Uterus (tissue), 3 donors: ENCODE measurements at regions not wholly inside any gene's neighbourhood (a gene's known extent, or its start where the extent isn't known, plus 50 kb on each side); places are given as distances from the start of the nearest gene placed in this dataset.

Experiments used
- DNase-seq, 2 donors: peaks; one replicate each; pipeline ENCODE4 v3.0.0-alpha.2; 2019 to 2020
- H3K27ac ChIP-seq, 2 donors: fragments of 200-600 bp; sonication (generic); 1 replicate in 1 of 2; 2 replicates in 1 of 2; pipeline ENCODE4 v1.5.1; 2016 to 2018
- H3K27me3 ChIP-seq, 2 donors: fragments of 200-600 bp; sonication (generic); one replicate each; pipeline ENCODE4 v1.5.1; 2018 to 2019; ENCODE audit warnings: control low read depth in 1 of 2
- H3K36me3 ChIP-seq, 2 donors: fragments of 200-600 bp; sonication (generic); one replicate each; pipeline ENCODE4 v1.5.1; 2019; ENCODE audit warnings: control low read depth in 1 of 2
- H3K4me1 ChIP-seq, 2 donors: fragments of 200-600 bp; sonication (generic); one replicate each; pipeline ENCODE4 v1.5.1; 2018 to 2019; ENCODE audit warnings: control low read depth in 1 of 2
- H3K4me3 ChIP-seq, 2 donors: fragments of 200-600 bp; sonication (generic); 1 replicate in 1 of 2; 2 replicates in 1 of 2; pipeline ENCODE4 v1.5.1; 2018 to 2019; ENCODE audit warnings: mild to moderate bottlenecking in 1 of 2
- H3K9me3 ChIP-seq, 2 donors: fragments of 200-600 bp; sonication (generic); one replicate each; pipeline ENCODE4 v1.5.1; 2019; ENCODE audit warnings: control low read depth in 1 of 2
- POLR2A ChIP-seq, 2 donors: fragments of 450-650 bp; IDR thresholded peaks; one replicate each; pipeline ENCODE4 v1.6.1; 2016; ENCODE audit warnings: antibody characterized with exemption in 2 of 2, mild to moderate bottlenecking in 1 of 2, moderate library complexity in 1 of 2
- intact Hi-C: fragments of 100-400 bp; cut with DNase I; formaldehyde crosslinking; loops from one replicate; pipeline ENCODE4 v1.15.1; 2023; ENCODE audit warnings: low total_unique reads
- TF ChIP-seq, protein P1 (sequence below), 4 experiments: fragments of 200-600 bp in 2 of 4; fragments of 450-650 bp in 2 of 4; sonication (generic) in 2 of 4; IDR thresholded peaks; one replicate each; pipeline ENCODE4 v1.5.1; 2016 to 2019; ENCODE audit warnings: antibody characterized with exemption in 4 of 4, mild to moderate bottlenecking in 2 of 4, moderate library complexity in 1 of 4
- donor health status: DM: yes; HTN: yes; CAD: no.

GRCh38 chr1:65512967-65513780, 92.7 kb downstream of the LEPR start:
- no peak overlapping the region for H3K27ac ChIP-seq

DNA sequence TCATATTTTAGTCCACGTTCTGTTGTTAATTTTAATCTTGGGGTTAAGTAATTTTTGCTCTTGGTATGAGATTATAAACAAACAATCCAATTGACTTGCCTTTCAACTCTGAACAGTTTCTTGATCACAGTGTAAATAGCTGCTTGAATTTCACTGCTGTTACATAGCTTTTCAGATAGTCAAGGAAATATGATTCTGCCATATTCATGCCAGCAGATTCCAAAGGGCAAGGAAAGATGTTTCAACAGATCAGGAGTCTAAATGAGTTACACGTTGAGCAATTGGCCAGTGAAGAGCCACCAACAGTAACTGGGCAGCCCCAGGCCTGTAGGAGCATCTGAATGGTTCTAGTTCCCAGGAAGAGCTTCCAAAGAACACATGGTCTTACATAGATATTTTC, 93.6 kb downstream of the LEPR start:
- H3K27me3 ChIP-seq, result no peaks in the 10 kb centered on the region
- H3K36me3 ChIP-seq, result no peaks in the 10 kb centered on the region
- H3K4me3 ChIP-seq, result no peak overlapping the region
- no peaks in the 10 kb centered on the region for H3K9me3 ChIP-seq
- no peak overlapping the region for H3K27ac ChIP-seq
- intact Hi-C loops, result no loop called here
- no peaks in the 10 kb centered on the region for H3K4me1 ChIP-seq
- no peak for DNase-seq
- TF ChIP-seq, protein P1, sequence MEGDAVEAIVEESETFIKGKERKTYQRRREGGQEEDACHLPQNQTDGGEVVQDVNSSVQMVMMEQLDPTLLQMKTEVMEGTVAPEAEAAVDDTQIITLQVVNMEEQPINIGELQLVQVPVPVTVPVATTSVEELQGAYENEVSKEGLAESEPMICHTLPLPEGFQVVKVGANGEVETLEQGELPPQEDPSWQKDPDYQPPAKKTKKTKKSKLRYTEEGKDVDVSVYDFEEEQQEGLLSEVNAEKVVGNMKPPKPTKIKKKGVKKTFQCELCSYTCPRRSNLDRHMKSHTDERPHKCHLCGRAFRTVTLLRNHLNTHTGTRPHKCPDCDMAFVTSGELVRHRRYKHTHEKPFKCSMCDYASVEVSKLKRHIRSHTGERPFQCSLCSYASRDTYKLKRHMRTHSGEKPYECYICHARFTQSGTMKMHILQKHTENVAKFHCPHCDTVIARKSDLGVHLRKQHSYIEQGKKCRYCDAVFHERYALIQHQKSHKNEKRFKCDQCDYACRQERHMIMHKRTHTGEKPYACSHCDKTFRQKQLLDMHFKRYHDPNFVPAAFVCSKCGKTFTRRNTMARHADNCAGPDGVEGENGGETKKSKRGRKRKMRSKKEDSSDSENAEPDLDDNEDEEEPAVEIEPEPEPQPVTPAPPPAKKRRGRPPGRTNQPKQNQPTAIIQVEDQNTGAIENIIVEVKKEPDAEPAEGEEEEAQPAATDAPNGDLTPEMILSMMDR (IDR thresholded peaks at IDR 0.05), result no peak
- TF ChIP-seq POLR2A (IDR thresholded peaks at IDR 0.05), result no peak

More at GRCh38 chr1:65512967-65513780, 92.7 kb downstream of the LEPR start:
- Histone ChIP-seq H3K36me3 (no peaks in the 10 kb centered on the region), H3K9me3 (no peaks in the 10 kb centered on the region), H3K27me3 (no peaks in the 10 kb centered on the region), H3K4me1 (no peaks in the 10 kb centered on the region), H3K4me3 (no peak overlapping the region)
- TF ChIP-seq, protein P1 (IDR thresholded peaks at IDR 0.05), result no peak
- TF ChIP-seq POLR2A (IDR thresholded peaks at IDR 0.05), result no peak
- intact Hi-C loops, result no loop called here
- no peak for DNase-seq

DNA sequence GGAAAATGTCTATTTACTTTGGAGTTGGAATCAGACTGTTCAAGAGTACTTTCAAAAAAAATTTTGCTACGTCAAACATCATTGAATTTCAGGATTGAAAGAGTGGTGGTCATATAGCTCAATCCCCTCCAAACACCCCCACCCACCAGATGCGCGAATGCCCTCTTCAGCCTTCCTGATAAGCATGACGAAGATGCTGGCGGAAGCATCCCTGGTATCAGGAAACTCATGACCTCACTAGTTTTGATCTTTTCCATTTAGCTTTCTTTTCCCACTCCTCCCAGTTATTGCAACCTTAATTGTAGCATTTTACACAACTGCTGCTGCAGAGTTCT, 104.4 kb downstream of the LEPR start:
- Histone ChIP-seq H3K9me3 (no peaks in the 10 kb centered on the region), H3K4me1 (peaks cover 0 to 4% of the 10 kb centered on the region in 2 donors), H3K4me3 (peak overlapping the region; percentile 22 to 48), H3K36me3 (no peaks in the 10 kb centered on the region), H3K27me3 (peaks cover 0 to 7% of the 10 kb centered on the region in 2 donors), H3K27ac (peak overlapping the region; percentile 52 to 75)
- no peak for DNase-seq
- TF ChIP-seq POLR2A (IDR thresholded peaks at IDR 0.05), result no peak
- TF ChIP-seq, protein P1 (IDR thresholded peaks at IDR 0.05), result no peak
- intact Hi-C loops, result no loop called here

- no peak for TF ChIP-seq POLR2A (IDR thresholded peaks at IDR 0.05)
- TF ChIP-seq, protein P1 (IDR thresholded peaks at IDR 0.05), result no peak
- intact Hi-C loops, result no loop called here
- Histone ChIP-seq H3K36me3 (no peaks in the 10 kb centered on the region), H3K4me1 (peaks cover 0 to 4% of the 10 kb centered on the region in 2 donors), H3K27ac (peak overlapping the region; percentile 52 to 75), H3K9me3 (no peaks in the 10 kb centered on the region), H3K27me3 (peaks cover 0 to 7% of the 10 kb centered on the region in 2 donors), H3K4me3 (peak overlapping the region; percentile 22 to 48)
- peak in 1 of 2 donors; percentile 15 for DNase-seq
Measured at GRCh38 chr1:65525266-65526048, 105.0 kb downstream of the LEPR start.

DNA sequence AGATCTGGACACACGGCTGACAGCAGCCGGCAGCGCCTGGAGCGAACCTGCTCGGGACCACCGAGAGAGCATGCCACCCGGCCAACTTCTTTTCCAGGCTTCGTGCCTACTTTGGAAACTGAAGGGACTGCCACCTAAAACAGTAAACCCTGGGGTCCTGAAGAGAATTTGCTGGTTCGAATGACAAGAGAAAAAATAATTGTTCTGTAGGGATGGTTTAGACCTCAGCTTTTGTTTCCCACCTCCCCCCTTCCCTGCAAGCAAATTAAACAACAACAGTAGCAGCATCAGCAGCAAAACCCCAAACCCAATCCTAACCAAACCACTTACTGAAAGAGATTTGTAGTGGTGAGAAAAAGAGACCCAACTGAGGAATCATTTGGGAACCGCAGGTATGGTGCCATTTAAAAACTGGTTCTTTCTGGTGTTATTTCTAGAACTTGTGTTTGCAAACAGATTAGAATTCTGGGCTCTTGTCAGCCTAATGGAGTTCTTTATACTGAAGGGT, 105.6 kb downstream of the LEPR start:
- H3K27ac ChIP-seq, result peak overlapping the region; percentile 52 to 75
- intact Hi-C loops, result no loop called here
- H3K4me1 ChIP-seq, result peaks cover 0 to 4% of the 10 kb centered on the region in 2 donors
- TF ChIP-seq, protein P1 (IDR thresholded peaks at IDR 0.05), result no peak
- no peak for TF ChIP-seq POLR2A (IDR thresholded peaks at IDR 0.05)
- peak overlapping the region; percentile 22 to 48 for H3K4me3 ChIP-seq
- H3K9me3 ChIP-seq, result no peaks in the 10 kb centered on the region
- peaks cover 0 to 7% of the 10 kb centered on the region in 2 donors for H3K27me3 ChIP-seq
- no peaks in the 10 kb centered on the region for H3K36me3 ChIP-seq
- DNase-seq, result no peak
